ENCODE measurements at regions not wholly inside any gene's neighbourhood (a gene's known extent, or its start where the extent isn't known, plus 50 kb on each side); places are given as distances from the start of the nearest gene placed in this dataset.

DNA sequence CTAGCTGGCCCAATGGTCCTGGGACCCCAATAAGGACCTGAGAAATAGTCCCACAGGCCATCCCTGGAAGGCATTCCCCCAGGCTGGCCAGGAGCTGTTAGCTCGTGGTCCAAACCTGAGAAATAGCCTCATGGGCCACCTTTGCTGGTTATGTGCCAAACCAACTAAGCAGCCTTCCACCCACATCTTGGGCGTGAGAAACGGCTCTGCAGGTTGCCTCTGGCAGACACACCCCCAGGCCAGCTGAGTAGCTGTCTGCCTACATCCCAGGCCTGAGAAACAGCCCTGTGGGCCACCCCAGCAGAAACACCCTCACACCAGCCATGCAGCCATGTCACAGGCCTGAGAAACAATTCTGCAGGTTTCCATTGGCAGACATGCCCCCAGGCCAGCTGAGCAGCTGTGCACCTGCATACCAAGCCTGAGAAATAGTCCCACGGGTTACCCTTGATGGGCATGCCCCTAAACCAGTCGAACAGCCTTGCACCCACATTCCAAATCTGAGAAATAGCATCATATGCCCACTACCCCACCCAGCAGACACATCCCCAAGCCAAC is 567.8 kb upstream of the ID4 start:
- H3K4me3 ChIP-seq (ENCODE audit: low read length): no peak overlapping the region
- no peaks in the 10 kb centered on the region for H3K36me3 ChIP-seq (ENCODE audit: control insufficient read depth, insufficient read depth, low read length)
- no peak overlapping the region for H3K27ac ChIP-seq (ENCODE audit: low read depth, low read length)
- no peaks in the 10 kb centered on the region for H3K4me1 ChIP-seq (ENCODE audit: control insufficient read depth, insufficient read depth, low read length)
- H3K9ac ChIP-seq (ENCODE audit: low read length): no peak overlapping the region
- H3K27me3 ChIP-seq (ENCODE audit: control insufficient read depth, insufficient read depth, low read length): no peaks in the 10 kb centered on the region

DNA sequence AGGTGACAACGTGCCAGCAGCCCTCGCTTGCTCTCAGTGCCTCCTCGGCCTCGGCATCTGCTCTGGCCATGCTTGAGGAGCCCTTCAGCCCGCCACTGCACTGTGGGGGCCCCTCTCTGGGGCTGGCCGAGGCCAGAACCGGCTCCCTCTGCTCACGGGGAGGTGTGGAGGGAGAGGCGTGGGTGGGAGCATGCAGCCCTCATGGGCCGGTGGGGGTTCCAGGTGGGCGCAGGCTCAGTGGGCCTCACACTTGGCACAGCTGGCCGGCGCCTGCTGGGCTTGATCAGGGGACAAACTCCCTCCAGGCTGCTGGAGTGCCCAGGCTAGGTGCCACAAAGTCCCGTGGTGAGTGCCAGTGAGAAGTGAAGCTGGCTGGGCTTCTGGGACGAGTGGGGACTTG is 566.6 kb upstream of the ID4 start:
- Histone ChIP-seq H3K9ac (ENCODE audit: low read length) (no peak overlapping the region), H3K27me3 (ENCODE audit: control insufficient read depth, insufficient read depth, low read length) (no peaks in the 10 kb centered on the region), H3K27ac (ENCODE audit: low read depth, low read length) (no peak overlapping the region), H3K4me1 (ENCODE audit: control insufficient read depth, insufficient read depth, low read length) (no peaks in the 10 kb centered on the region), H3K4me3 (ENCODE audit: low read length) (no peak overlapping the region), H3K36me3 (ENCODE audit: control insufficient read depth, insufficient read depth, low read length) (no peaks in the 10 kb centered on the region)

DNA sequence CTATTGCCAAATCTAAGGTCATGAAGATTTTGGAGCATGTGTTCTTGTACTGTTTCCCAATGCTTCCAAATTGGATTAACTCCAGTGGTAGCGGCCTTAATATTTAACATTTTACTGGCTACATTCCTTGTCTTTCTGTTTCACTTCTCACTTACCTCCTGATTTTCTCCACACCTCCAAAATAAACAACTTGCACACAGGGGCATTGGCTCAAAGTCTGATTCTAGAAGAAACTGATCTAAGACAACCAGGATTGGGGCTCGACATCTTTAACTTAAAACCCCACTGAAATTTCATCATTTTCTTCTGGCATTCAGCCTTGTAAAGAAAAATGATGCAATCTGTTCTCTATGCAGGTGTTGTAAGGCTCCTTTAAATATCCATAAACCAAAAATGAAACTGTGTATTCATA is 557.9 kb upstream of the ID4 start:
- H3K27me3 ChIP-seq (ENCODE audit: control insufficient read depth, insufficient read depth, low read length): no peaks in the 10 kb centered on the region
- no peak overlapping the region for H3K4me3 ChIP-seq (ENCODE audit: low read length)
- no peaks in the 10 kb centered on the region for H3K4me1 ChIP-seq (ENCODE audit: control insufficient read depth, insufficient read depth, low read length)
- H3K9ac ChIP-seq (ENCODE audit: low read length): no peak overlapping the region
- no peak overlapping the region for H3K27ac ChIP-seq (ENCODE audit: low read depth, low read length)
- no peaks in the 10 kb centered on the region for H3K36me3 ChIP-seq (ENCODE audit: control insufficient read depth, insufficient read depth, low read length)

DNA sequence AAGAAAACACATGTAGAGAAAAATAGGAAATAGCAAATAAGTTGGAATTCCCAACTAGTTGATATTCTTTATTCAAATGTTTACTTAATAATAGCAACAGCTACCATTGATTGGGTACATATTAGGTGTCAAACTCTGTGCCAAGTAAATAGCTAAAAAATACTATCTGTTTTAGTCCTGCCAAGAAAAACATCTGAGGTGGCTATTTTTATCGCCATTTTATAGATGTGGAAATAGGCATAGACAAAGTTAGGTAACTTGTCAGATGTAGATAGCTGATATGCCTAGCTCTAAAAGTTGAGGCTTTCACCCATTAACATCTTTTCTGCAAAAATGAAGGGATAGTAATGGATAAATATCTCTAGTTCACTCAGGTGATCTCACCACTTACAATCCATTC is 549.2 kb upstream of the ID4 start:
- H3K9ac ChIP-seq (ENCODE audit: low read length): no peak overlapping the region
- H3K27me3 ChIP-seq (ENCODE audit: control insufficient read depth, insufficient read depth, low read length): no peaks in the 10 kb centered on the region
- no peak overlapping the region for H3K27ac ChIP-seq (ENCODE audit: low read depth, low read length)
- H3K4me3 ChIP-seq (ENCODE audit: low read length): no peak overlapping the region
- no peaks in the 10 kb centered on the region for H3K36me3 ChIP-seq (ENCODE audit: control insufficient read depth, insufficient read depth, low read length)
- no peaks in the 10 kb centered on the region for H3K4me1 ChIP-seq (ENCODE audit: control insufficient read depth, insufficient read depth, low read length)

DNA sequence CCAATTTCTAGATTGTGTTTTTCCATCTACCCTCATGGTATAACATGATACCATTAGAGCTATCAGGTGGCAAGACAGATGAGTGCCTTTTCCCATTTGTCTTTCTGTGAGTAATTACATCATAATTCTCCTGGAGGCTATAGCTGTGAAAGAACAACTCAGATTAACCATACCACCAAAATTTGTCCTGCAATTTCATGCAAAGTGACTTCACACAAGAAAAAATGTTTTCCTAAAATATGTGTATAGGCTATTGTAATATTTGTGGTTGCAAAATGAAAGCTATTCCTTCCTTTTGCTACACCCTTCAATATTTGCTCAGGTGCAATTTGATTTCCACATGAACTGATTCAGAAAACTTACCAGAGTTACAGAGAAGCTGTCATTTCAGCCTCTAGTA is 547.7 kb upstream of the ID4 start:
- Histone ChIP-seq H3K4me3 (ENCODE audit: low read length) (no peak overlapping the region), H3K9ac (ENCODE audit: low read length) (no peak overlapping the region), H3K36me3 (ENCODE audit: control insufficient read depth, insufficient read depth, low read length) (no peaks in the 10 kb centered on the region), H3K27ac (ENCODE audit: low read depth, low read length) (no peak overlapping the region), H3K27me3 (ENCODE audit: control insufficient read depth, insufficient read depth, low read length) (no peaks in the 10 kb centered on the region), H3K4me1 (ENCODE audit: control insufficient read depth, insufficient read depth, low read length) (no peaks in the 10 kb centered on the region)

DNA sequence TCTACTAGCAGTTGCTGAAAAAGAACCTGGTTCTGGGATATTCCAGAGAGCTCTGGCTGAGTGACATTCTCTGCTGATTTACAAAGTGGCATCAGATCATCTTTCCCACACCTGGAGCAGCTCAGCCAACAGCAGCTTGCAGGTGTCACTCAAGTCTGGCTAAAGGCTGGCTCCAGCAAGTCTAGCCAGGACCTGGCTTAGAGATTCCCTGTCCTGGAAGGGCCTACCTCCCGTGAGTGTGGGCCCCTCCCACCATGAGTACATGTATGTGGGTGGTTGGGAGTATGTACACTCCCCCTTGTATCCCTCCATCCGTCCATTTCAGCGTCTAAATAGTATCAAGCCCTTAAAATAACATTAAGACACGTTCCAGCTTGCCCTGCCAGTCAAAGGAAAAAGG is 539.3 kb upstream of the ID4 start:
- H3K9ac ChIP-seq (ENCODE audit: low read length): no peak overlapping the region
- H3K4me1 ChIP-seq (ENCODE audit: control insufficient read depth, insufficient read depth, low read length): no peaks in the 10 kb centered on the region
- H3K27ac ChIP-seq (ENCODE audit: low read depth, low read length): no peak overlapping the region
- H3K27me3 ChIP-seq (ENCODE audit: control insufficient read depth, insufficient read depth, low read length): no peaks in the 10 kb centered on the region
- no peaks in the 10 kb centered on the region for H3K36me3 ChIP-seq (ENCODE audit: control insufficient read depth, insufficient read depth, low read length)
- no peak overlapping the region for H3K4me3 ChIP-seq (ENCODE audit: low read length)

DNA sequence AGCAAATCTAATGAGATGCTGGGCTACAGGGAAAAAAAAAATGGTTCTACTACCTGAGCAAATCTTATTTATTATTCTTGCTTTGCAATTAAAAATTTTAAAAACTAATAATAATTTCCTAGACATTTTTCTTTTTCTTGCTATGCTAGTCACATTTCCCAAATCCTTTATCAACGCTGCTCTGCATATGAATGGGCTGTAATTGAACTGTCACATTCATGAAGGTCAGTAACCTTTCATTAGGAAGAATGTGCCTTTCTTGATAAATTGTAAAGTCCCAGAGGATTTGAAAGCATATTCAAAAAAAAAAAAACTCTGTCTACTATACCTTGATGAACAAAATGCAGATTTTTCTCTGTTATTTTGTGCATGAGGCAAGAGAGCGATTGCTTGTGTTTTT is 538.7 kb upstream of the ID4 start:
- Histone ChIP-seq H3K27ac (ENCODE audit: low read depth, low read length) (no peak overlapping the region), H3K36me3 (ENCODE audit: control insufficient read depth, insufficient read depth, low read length) (no peaks in the 10 kb centered on the region), H3K4me3 (ENCODE audit: low read length) (no peak overlapping the region), H3K4me1 (ENCODE audit: control insufficient read depth, insufficient read depth, low read length) (peaks cover under 1% of the 10 kb centered on the region), H3K9ac (ENCODE audit: low read length) (no peak overlapping the region), H3K27me3 (ENCODE audit: control insufficient read depth, insufficient read depth, low read length) (no peaks in the 10 kb centered on the region)

DNA sequence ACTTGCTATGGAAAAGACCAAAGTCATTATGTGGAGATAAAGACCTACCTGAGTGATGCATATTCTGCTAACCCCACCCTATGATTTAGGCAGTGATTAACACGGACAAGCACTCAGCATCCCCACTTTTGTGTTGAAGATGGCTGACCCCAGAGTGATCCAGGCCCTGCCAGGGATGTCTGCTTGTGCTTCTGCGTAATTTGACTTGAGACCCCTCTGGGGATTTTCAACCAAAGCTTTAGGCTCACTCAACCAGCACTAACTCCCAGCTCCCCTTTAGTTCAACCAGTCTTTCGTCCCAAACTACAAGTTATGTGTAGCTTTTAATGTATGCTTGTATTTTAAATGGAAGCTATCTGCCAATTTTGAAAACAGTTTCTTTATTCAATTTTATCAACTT is 538.0 kb upstream of the ID4 start:
- Histone ChIP-seq H3K4me3 (ENCODE audit: low read length) (no peak overlapping the region), H3K36me3 (ENCODE audit: control insufficient read depth, insufficient read depth, low read length) (no peaks in the 10 kb centered on the region), H3K27me3 (ENCODE audit: control insufficient read depth, insufficient read depth, low read length) (no peaks in the 10 kb centered on the region), H3K9ac (ENCODE audit: low read length) (no peak overlapping the region), H3K27ac (ENCODE audit: low read depth, low read length) (no peak overlapping the region), H3K4me1 (ENCODE audit: control insufficient read depth, insufficient read depth, low read length) (peaks cover 5% of the 10 kb centered on the region)

DNA sequence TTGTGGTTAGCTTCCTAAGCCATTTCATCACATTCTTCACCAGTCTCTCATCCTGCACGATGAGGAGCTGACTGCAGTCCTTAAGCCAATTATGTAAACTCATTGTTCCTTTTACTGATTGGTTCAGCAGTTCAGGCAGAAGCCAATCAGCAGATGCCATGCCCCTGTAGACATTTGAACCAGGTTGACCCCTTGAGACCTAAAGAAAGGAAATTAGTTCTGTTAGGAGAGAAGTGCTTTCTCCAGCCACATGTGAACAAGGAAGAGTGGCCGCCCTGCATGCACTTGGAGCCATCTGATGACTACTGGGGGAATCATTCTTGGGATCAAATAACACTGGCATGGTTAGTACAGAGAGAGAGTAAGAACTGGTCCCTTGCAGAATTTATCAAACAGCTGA is 535.2 kb upstream of the ID4 start:
- H3K27ac ChIP-seq (ENCODE audit: low read depth, low read length): no peak overlapping the region
- no peak overlapping the region for H3K4me3 ChIP-seq (ENCODE audit: low read length)
- no peaks in the 10 kb centered on the region for H3K36me3 ChIP-seq (ENCODE audit: control insufficient read depth, insufficient read depth, low read length)
- no peaks in the 10 kb centered on the region for H3K27me3 ChIP-seq (ENCODE audit: control insufficient read depth, insufficient read depth, low read length)
- no peak overlapping the region for H3K9ac ChIP-seq (ENCODE audit: low read length)
- peaks cover 5% of the 10 kb centered on the region for H3K4me1 ChIP-seq (ENCODE audit: control insufficient read depth, insufficient read depth, low read length)

DNA sequence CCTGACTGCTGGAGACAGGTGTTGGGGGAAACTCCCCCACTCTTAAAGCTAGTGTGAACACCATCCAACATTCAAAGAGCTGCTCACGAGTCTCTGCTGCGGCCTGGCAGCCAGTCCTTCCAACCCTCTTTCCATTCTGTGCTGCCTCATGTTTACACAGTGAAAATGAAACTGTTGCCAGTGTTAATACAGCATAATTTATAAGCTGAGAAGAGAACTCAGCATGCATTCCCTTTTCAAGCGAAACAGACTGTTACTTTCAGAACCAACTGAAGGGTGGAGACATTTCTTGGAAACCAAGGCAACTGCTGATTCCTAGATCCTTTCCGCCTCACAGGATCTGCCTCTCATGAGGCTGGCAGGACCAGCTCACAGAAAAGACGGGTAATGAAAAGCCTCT is 533.8 kb upstream of the ID4 start:
- H3K27ac ChIP-seq (ENCODE audit: low read depth, low read length): peak overlapping the region; percentile 74
- H3K9ac ChIP-seq (ENCODE audit: low read length): no peak overlapping the region
- H3K27me3 ChIP-seq (ENCODE audit: control insufficient read depth, insufficient read depth, low read length): no peaks in the 10 kb centered on the region
- H3K36me3 ChIP-seq (ENCODE audit: control insufficient read depth, insufficient read depth, low read length): no peaks in the 10 kb centered on the region
- no peak overlapping the region for H3K4me3 ChIP-seq (ENCODE audit: low read length)
- peaks cover 5% of the 10 kb centered on the region for H3K4me1 ChIP-seq (ENCODE audit: control insufficient read depth, insufficient read depth, low read length)

DNA sequence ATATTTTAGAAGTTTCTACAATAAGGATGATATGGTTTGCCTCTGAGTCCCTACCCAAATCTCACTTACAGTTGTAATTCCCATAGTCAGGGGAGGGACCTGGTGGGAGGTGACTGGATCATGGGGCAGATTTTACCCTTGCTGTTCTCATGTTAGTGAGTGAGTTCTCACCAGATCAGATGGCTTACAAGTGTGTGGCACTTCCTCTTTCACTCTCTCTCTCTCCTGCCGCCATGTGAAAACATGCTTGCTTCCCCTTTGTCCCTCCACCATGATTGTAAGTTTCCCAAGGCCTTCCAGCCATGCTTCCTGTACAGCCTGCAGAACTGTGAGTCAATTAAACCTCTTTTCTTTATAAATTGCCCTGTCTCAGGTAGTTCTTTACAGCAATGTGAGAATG is 527.5 kb upstream of the ID4 start:
- Histone ChIP-seq H3K4me1 (ENCODE audit: control insufficient read depth, insufficient read depth, low read length) (no peaks in the 10 kb centered on the region), H3K27ac (ENCODE audit: low read depth, low read length) (no peak overlapping the region), H3K27me3 (ENCODE audit: control insufficient read depth, insufficient read depth, low read length) (no peaks in the 10 kb centered on the region), H3K36me3 (ENCODE audit: control insufficient read depth, insufficient read depth, low read length) (no peaks in the 10 kb centered on the region), H3K9ac (ENCODE audit: low read length) (no peak overlapping the region), H3K4me3 (ENCODE audit: low read length) (no peak overlapping the region)

DNA sequence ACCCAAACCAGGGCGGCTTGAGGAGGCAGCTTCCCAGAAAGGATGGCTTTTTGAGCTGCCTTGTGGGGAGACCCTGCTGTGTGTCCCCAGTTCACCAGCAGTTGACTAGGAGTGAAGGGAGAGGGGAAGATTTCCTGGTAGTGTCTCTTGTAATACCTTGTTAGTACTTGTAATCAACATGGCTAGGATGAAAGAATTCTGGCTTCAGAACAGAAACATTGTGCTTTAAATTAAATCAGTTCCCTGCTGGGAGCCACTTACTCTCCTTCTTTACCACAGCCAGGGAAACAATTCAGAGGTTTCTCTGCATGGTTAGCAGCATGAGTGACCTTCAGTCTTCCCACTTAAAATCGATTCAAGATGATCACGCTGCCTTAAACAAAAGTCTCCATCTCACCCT is 525.4 kb upstream of the ID4 start:
- no peak overlapping the region for H3K27ac ChIP-seq (ENCODE audit: low read depth, low read length)
- H3K27me3 ChIP-seq (ENCODE audit: control insufficient read depth, insufficient read depth, low read length): no peaks in the 10 kb centered on the region
- no peaks in the 10 kb centered on the region for H3K4me1 ChIP-seq (ENCODE audit: control insufficient read depth, insufficient read depth, low read length)
- H3K9ac ChIP-seq (ENCODE audit: low read length): no peak overlapping the region
- no peaks in the 10 kb centered on the region for H3K36me3 ChIP-seq (ENCODE audit: control insufficient read depth, insufficient read depth, low read length)
- H3K4me3 ChIP-seq (ENCODE audit: low read length): no peak overlapping the region

DNA sequence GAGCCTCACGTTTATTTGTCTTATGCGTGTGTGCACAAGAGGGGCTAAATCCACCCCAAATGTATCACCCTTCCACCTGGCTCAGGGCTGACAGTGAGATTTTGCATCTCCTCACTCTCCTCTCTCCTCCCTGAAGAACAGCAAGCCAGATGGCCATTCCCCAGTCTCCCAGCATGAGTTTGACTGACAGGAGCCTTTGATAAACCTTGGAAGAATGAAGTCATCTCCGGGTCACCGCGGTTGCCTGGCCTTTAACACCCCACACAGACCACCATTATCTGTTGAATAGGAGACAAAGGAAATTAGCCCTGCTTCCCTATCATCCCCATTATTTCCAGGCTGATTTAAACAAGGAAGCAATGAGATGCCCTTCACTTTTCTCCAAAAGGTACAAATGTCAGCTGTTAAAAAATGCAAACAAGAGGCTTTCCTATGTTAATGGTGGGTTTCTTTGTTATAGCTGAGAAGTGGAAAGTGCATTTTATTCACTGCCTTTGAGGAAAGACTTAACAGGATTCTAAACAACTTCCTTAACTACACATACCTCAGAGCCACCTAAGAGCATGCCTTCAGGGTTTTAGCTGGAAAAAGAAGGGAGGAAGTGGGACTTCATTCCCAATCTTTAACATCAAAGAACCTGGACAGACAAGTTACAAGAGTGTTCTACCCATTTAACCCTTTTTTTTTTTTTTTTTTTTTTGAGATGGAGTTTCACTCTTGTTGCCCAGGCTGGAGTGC is 524.8 kb upstream of the ID4 start:
- Histone ChIP-seq H3K27me3 (ENCODE audit: control insufficient read depth, insufficient read depth, low read length) (no peaks in the 10 kb centered on the region), H3K4me1 (ENCODE audit: control insufficient read depth, insufficient read depth, low read length) (no peaks in the 10 kb centered on the region), H3K4me3 (ENCODE audit: low read length) (no peak overlapping the region), H3K36me3 (ENCODE audit: control insufficient read depth, insufficient read depth, low read length) (no peaks in the 10 kb centered on the region), H3K9ac (ENCODE audit: low read length) (no peak overlapping the region), H3K27ac (ENCODE audit: low read depth, low read length) (no peak overlapping the region)
